ENCODE measurements at regions not wholly inside any gene's neighbourhood (a gene's known extent, or its start where the extent isn't known, plus 50 kb on each side); places are given as distances from the start of the nearest gene placed in this dataset.

DNA sequence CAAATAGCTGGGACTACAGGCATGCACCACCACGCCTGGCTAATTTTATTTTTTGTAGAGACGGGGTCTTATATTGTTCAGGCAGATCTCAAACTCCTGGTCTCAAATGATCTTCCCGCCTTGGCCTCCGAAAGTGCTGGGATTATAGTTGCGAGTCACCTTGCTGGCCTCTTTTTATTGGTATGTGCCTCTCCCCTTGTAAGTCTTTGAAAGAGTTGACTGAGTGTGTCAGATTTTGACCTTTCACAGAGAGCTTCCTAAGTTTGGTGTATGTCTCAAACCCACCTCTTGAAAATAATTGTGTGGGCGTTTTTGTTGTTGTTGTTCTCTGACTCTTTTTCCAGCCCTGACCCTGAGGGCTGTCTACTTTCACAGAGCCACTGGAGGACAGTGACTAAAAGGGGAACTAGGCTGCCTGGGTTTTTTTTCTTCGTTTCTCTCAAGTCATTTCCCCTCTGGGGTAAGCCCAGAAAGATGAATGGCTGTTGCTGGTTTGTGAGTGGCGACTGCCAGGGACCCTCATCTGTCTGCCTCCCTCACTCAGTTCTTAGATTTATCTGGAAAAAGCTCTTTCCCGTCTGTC is 262.8 kb downstream of the ZEB1 start:
- Histone ChIP-seq H3K36me3 (no peaks in the 10 kb centered on the region), H3K9me3 (peaks cover 3% of the 10 kb centered on the region), H3K27me3 (no peaks in the 10 kb centered on the region), H3K27ac (no peak overlapping the region), H3K4me1 (peaks cover 19% of the 10 kb centered on the region), H3K4me3 (no peak overlapping the region)
- DNase-seq (ENCODE audit: low spot score in 2 of 2) = no peak
- TF ChIP-seq, protein P1, sequence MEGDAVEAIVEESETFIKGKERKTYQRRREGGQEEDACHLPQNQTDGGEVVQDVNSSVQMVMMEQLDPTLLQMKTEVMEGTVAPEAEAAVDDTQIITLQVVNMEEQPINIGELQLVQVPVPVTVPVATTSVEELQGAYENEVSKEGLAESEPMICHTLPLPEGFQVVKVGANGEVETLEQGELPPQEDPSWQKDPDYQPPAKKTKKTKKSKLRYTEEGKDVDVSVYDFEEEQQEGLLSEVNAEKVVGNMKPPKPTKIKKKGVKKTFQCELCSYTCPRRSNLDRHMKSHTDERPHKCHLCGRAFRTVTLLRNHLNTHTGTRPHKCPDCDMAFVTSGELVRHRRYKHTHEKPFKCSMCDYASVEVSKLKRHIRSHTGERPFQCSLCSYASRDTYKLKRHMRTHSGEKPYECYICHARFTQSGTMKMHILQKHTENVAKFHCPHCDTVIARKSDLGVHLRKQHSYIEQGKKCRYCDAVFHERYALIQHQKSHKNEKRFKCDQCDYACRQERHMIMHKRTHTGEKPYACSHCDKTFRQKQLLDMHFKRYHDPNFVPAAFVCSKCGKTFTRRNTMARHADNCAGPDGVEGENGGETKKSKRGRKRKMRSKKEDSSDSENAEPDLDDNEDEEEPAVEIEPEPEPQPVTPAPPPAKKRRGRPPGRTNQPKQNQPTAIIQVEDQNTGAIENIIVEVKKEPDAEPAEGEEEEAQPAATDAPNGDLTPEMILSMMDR (IDR thresholded peaks at IDR 0.05) = no peak
- TF ChIP-seq EP300 (IDR thresholded peaks at IDR 0.05) = no peak
- no peak for TF ChIP-seq POLR2A (IDR thresholded peaks at IDR 0.05)
- TF ChIP-seq POLR2AphosphoS5 (IDR thresholded peaks at IDR 0.05) = no peak
- WGBS = 72% methylated on average over 9 of the region's 9 CpGs

DNA sequence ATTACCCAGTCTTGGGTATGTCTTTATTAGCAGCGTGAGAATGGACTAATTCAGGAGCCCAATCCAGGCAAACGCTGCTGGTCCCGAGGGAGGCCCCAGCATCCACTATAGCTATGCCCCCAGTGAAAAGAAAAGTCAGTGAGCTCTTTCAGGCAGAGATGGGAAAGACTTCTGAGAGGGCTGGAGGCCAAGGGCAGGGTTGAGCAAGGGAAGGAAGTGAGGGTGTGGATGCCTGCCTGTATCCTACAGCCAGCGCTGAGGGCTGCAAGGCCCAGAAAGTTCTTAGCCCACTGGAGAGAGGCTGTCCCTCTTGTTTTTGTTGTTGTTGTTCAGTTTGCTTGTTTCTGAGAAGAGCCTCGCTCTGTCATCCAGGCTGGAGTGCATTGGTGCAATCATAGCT is 261.6 kb downstream of the ZEB1 start:
- Histone ChIP-seq H3K4me1 (peaks cover 19% of the 10 kb centered on the region), H3K27ac (no peak overlapping the region), H3K36me3 (no peaks in the 10 kb centered on the region), H3K4me3 (no peak overlapping the region), H3K9me3 (peaks cover 3% of the 10 kb centered on the region), H3K27me3 (no peaks in the 10 kb centered on the region)
- WGBS = 92% methylated on average over 5 of the region's 5 CpGs
- no peak for TF ChIP-seq EP300 (IDR thresholded peaks at IDR 0.05)
- TF ChIP-seq POLR2A (IDR thresholded peaks at IDR 0.05) = no peak
- TF ChIP-seq, protein P1 (IDR thresholded peaks at IDR 0.05) = no peak
- TF ChIP-seq POLR2AphosphoS5 (IDR thresholded peaks at IDR 0.05) = no peak
- DNase-seq (ENCODE audit: low spot score in 2 of 2) = no peak
